A549 (cell line): ENCODE measurements at regions not wholly inside any gene's neighbourhood (a gene's known extent, or its start where the extent isn't known, plus 50 kb on each side); places are given as distances from the start of the nearest gene placed in this dataset.
"Not testable (repeated sequence)": the region's sequence is repeated elsewhere in the genome, so short reads cannot be mapped to it uniquely, and the experiment has no call there.

ENCODE experiments used
- ATAC-seq, 2 experiments: fragments of 200-7000 bp in 1 of 2; fragments of >200 bp in 1 of 2; cut with Nextera tagmentation in 1 of 2; cut with Tn5 transposase in 1 of 2; 3 replicates each; pipeline versions ENCODE4 v1.8.0 to v1.9.1; 2018 to 2020; ENCODE audit warnings: mild to moderate bottlenecking in 1 of 2, moderate library complexity in 1 of 2
- CTCF ChIA-PET: fragments of 300-600 bp; sonication (Branson Sonifier 250); formaldehyde crosslinking; extraction: SDS; loops from one replicate; lab custom pipeline; 2021; ENCODE audit warnings: antibody characterized with exemption, inconsistent platforms; lab: Yijun Ruan, JAX
- POLR2A ChIA-PET: fragments of 350-600 bp; formaldehyde crosslinking; extraction: SDS; loops from one replicate; lab custom pipeline; 2021; ENCODE audit warnings: antibody characterized with exemption, inconsistent platforms; lab: Yijun Ruan, JAX
- DNase-seq, 2 experiments: peaks; one replicate each; pipeline versions ENCODE4 v3.0.0 to v3.0.0-alpha.2; 2011 to 2016; ENCODE audit warnings: low read depth in 1 of 2, low spot score in 1 of 2
- FAIRE-seq: peaks from 2 replicates; lab custom pipeline; 2011; peaks lifted over from hg19 to GRCh38; lab: Jason Lieb, UNC
- H3K27ac ChIP-seq, 2 experiments: fragments of >200 bp; sonication (Bioruptor Twin); formaldehyde crosslinking; 3 replicates each; pipeline ENCODE4 v1.5.1; 2016 to 2017
- H3K4me1 ChIP-seq: fragments of >200 bp; sonication (Bioruptor Twin); formaldehyde crosslinking; 3 replicates; pipeline ENCODE4 v1.6.1; 2016
- H3K4me2 ChIP-seq: fragments of >200 bp; sonication (Bioruptor Twin); formaldehyde crosslinking; 3 replicates; pipeline ENCODE4 v1.6.1; 2016
- H3K4me3 ChIP-seq: fragments of >200 bp; sonication (Bioruptor Twin); formaldehyde crosslinking; 3 replicates; pipeline ENCODE4 v1.5.1; 2016
- H3K9me3 ChIP-seq: fragments of >200 bp; sonication (Bioruptor Twin); formaldehyde crosslinking; 3 replicates; pipeline ENCODE4 v1.6.1; 2016
- CBX8 ChIP-seq: fragments of 200-600 bp; sonication (generic); IDR thresholded peaks from 2 replicates; pipeline ENCODE4 v1.6.1; 2016
- CHD4 ChIP-seq: fragments of 200-600 bp; sonication (generic); IDR thresholded peaks from 2 replicates; pipeline ENCODE4 v1.6.1; 2016; ENCODE audit warnings: antibody characterized with exemption, mild to moderate bottlenecking, borderline replicate concordance
- EP300 ChIP-seq, 2 experiments: fragments of >200 bp; sonication (Bioruptor Twin); formaldehyde crosslinking; IDR thresholded peaks; 2 replicates in 1 of 2; 3 replicates in 1 of 2; pipeline ENCODE4 v1.6.1; 2016 to 2017
- HDAC2 ChIP-seq: fragments of 200-600 bp; sonication (generic); IDR thresholded peaks from 2 replicates; pipeline ENCODE4 v1.6.1; 2016
- HOXB13 ChIP-seq: fragments of 250-450 bp; sonication (Bioruptor Pico); IDR thresholded peaks from 2 replicates; pipeline ENCODE4 v1.5.0; 2020; ENCODE audit warnings: low read depth, mild to moderate bottlenecking, moderate library complexity
- MAFK ChIP-seq: fragments of 450-650 bp; IDR thresholded peaks from 2 replicates; pipeline ENCODE4 v1.6.1; 2014; ENCODE audit not compliant: partially characterized antibody
- MAZ ChIP-seq: fragments of 150-350 bp; IDR thresholded peaks from 2 replicates; pipeline ENCODE4 v1.6.1; 2014; ENCODE audit warnings: antibody characterized with exemption, low read depth, low read length, borderline replicate concordance
- MYC ChIP-seq: IDR thresholded peaks from 2 replicates; pipeline ENCODE4 v1.6.1; 2012; ENCODE audit warnings: mild to moderate bottlenecking, inconsistent platforms, low read length, improper control_type of control experiment, borderline replicate concordance
- NPAS2 ChIP-seq: fragments of 250-450 bp; sonication (Bioruptor Pico); IDR thresholded peaks from 2 replicates; pipeline ENCODE4 v1.8.0; 2022; ENCODE audit warnings: mild to moderate bottlenecking, moderate library complexity, borderline replicate concordance
- NR3C1 ChIP-seq: fragments of >200 bp; sonication (Bioruptor Twin); formaldehyde crosslinking; IDR thresholded peaks from 3 replicates; pipeline ENCODE4 v1.6.1; 2017
- PHF8 ChIP-seq: fragments of 200-600 bp; sonication (generic); IDR thresholded peaks from 2 replicates; pipeline ENCODE4 v1.6.1; 2016; ENCODE audit warnings: low read depth, mild to moderate bottlenecking, antibody characterized with exemption, moderate library complexity, borderline replicate concordance
- POLR2AphosphoS2 ChIP-seq: conservative IDR thresholded peaks from 2 replicates; pipeline ENCODE4 v1.6.1; 2012; ENCODE audit warnings: low read length, improper control_type of control experiment, inconsistent platforms
- RARB ChIP-seq: fragments of 250-450 bp; sonication (Bioruptor Pico); IDR thresholded peaks from 2 replicates; pipeline ENCODE4 v1.8.0; 2021; ENCODE audit warnings: mild to moderate bottlenecking, moderate library complexity
- RFX5 ChIP-seq: fragments of 450-650 bp; IDR thresholded peaks from 2 replicates; pipeline ENCODE4 v1.7.1; 2014; ENCODE audit warnings: antibody characterized with exemption, mild to moderate bottlenecking, moderate library complexity
- SMC3 ChIP-seq: fragments of >200 bp; sonication (Bioruptor Twin); formaldehyde crosslinking; IDR thresholded peaks from 3 replicates; pipeline ENCODE4 v1.6.1; 2018; ENCODE audit warnings: inconsistent platforms
- SREBF2 ChIP-seq: fragments of 450-650 bp; IDR thresholded peaks from 2 replicates; pipeline ENCODE4 v1.6.1; 2014; ENCODE audit warnings: mild to moderate bottlenecking, moderate library complexity
- ZC3H11A ChIP-seq: fragments of 450-650 bp; IDR thresholded peaks from 2 replicates; pipeline ENCODE4 v1.6.1; 2014; ENCODE audit warnings: antibody characterized with exemption, mild to moderate bottlenecking
- ZNF302 ChIP-seq: fragments of 250-450 bp; sonication (Bioruptor Pico); IDR thresholded peaks from 2 replicates; pipeline ENCODE4 v1.9.0; 2021; ENCODE audit warnings: inconsistent platforms, mild to moderate bottlenecking, moderate library complexity
- WGBS: methylation state at CpG from one replicate; pipeline ENCODE4 v1.1.6; 2017; ENCODE audit errors: missing lambda C conversion rate; 5-methylcytosine and 5-hydroxymethylcytosine counted together
- TF ChIP-seq, protein P1 (sequence below): fragments of >200 bp; sonication (Bioruptor Twin); formaldehyde crosslinking; IDR thresholded peaks from 3 replicates; pipeline ENCODE4 v1.5.1; 2016
- TF ChIP-seq, protein P2 (sequence below): IDR thresholded peaks from 2 replicates; pipeline ENCODE4 v1.6.1; 2012
- TF ChIP-seq, protein P3 (sequence below): IDR thresholded peaks from 2 replicates; pipeline ENCODE4 v1.6.1; 2012

DNA sequence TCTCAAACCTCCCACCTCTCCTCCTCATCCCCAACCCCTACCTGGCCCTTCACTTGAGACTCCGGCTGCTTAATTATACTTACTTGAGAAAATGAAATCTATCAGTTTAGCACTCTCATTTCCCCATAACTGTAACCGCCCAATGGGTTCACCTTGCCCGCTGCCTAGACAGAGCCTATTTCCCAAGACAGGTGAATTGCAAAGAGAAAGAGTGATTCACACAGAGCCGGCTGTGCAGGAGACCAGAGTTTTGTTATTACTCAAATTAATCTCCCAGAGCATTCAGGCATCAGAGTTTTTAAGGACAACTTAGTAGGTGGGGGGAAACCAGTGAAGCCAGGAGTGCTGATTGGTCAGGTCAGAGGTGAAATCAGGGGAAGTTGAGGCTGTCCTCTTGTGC lies 301.4 kb upstream of the CDYL start:
- no peak for TF ChIP-seq POLR2AphosphoS2
- TF ChIP-seq RARB = no peak
- no peak for TF ChIP-seq SREBF2
- TF ChIP-seq HDAC2 = no peak
- TF ChIP-seq, all 56 proteins: peak for 0
- FAIRE-seq (no peak), DNase-seq (no peak), ATAC-seq (no peak)
- no peak overlapping the region for H3K27ac ChIP-seq
- 90% methylated on average over 4 of the region's 4 CpGs for WGBS
- ChIA-PET POLR2A (no interaction called here), CTCF (no interaction called here)
- H3K9me3 ChIP-seq = peaks cover 9% of the 10 kb centered on the region; the same call in 1 of the 3 replicates
- no peaks in the 10 kb centered on the region for H3K4me1 ChIP-seq
- no peak overlapping the region for H3K4me2 ChIP-seq
- no peak overlapping the region for H3K4me3 ChIP-seq

DNA sequence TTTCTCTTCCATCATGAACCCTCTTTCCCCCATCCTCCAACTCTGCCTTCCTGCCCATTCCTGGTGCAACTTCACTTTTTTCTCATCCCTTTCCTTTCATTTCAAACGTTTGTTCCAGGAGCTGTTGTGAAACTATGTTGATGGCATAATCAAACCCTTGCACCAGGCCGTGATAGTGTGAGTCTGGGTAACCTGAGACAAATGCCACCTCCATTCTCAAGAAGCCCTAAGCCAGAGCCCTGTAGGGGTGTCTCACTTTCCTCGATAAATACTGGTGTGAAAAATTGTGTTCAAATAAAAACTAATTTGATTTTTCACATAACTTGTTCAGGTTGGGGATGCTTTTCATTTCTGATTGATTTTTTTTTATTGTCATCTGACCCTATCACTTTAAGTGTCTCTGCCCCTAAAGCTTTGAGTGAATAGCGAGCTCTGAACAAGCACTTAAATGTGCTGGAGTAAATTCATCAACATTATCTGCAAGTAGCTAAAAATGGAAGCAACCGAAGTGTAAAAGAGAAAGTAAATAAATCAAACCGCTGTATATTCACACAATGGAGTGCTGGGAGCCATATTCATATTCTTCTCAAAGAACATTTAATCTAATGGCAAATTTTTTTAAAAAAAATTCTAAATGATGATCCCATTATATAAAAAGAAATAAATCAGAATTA lies 303.1 kb upstream of the CDYL start:
- H3K4me3 ChIP-seq = no peak overlapping the region
- H3K4me2 ChIP-seq = no peak overlapping the region
- TF ChIP-seq SMC3 (no peak), POLR2AphosphoS2 (no peak), HDAC2 (no peak), MYC (no peak), CHD4 (no peak), PHF8 (no peak)
- POLR2A ChIA-PET = no interaction called here
- CTCF ChIA-PET = no interaction called here
- ATAC-seq = no peak
- FAIRE-seq = no peak
- H3K4me1 ChIP-seq = no peaks in the 10 kb centered on the region
- H3K9me3 ChIP-seq = peaks cover 9% of the 10 kb centered on the region; the same call in 1 of the 3 replicates
- 66% methylated on average over 6 of the region's 6 CpGs for WGBS
- DNase-seq = no peak
- no peak overlapping the region for H3K27ac ChIP-seq

DNA sequence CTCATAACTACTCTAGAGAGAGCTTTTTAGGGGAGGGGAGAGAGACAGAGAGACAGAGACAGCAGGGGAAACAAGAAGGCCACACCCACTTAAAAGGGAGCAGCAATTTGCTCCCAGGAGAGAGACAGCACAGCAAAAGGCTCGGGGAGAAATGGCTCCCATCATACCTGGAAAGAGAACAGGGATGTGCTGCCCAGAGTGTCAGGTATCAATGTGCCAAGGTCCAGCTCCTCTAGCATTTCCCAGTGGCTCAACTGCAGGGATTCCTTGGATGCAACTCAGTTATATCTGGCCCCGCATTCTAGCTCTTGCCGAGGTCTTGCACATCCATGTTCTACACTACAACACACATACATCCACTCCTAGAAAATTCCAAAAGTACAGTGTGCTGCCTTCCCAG lies 304.0 kb upstream of the CDYL start:
- ATAC-seq (no peak), FAIRE-seq (no peak), DNase-seq (no peak)
- ChIA-PET POLR2A (no interaction called here), CTCF (no interaction called here)
- TF ChIP-seq, protein P1, sequence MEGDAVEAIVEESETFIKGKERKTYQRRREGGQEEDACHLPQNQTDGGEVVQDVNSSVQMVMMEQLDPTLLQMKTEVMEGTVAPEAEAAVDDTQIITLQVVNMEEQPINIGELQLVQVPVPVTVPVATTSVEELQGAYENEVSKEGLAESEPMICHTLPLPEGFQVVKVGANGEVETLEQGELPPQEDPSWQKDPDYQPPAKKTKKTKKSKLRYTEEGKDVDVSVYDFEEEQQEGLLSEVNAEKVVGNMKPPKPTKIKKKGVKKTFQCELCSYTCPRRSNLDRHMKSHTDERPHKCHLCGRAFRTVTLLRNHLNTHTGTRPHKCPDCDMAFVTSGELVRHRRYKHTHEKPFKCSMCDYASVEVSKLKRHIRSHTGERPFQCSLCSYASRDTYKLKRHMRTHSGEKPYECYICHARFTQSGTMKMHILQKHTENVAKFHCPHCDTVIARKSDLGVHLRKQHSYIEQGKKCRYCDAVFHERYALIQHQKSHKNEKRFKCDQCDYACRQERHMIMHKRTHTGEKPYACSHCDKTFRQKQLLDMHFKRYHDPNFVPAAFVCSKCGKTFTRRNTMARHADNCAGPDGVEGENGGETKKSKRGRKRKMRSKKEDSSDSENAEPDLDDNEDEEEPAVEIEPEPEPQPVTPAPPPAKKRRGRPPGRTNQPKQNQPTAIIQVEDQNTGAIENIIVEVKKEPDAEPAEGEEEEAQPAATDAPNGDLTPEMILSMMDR = no peak
- TF ChIP-seq CBX8 = no peak
- TF ChIP-seq, protein P2, sequence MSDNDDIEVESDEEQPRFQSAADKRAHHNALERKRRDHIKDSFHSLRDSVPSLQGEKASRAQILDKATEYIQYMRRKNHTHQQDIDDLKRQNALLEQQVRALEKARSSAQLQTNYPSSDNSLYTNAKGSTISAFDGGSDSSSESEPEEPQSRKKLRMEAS = no peak
- TF ChIP-seq, protein P3, sequence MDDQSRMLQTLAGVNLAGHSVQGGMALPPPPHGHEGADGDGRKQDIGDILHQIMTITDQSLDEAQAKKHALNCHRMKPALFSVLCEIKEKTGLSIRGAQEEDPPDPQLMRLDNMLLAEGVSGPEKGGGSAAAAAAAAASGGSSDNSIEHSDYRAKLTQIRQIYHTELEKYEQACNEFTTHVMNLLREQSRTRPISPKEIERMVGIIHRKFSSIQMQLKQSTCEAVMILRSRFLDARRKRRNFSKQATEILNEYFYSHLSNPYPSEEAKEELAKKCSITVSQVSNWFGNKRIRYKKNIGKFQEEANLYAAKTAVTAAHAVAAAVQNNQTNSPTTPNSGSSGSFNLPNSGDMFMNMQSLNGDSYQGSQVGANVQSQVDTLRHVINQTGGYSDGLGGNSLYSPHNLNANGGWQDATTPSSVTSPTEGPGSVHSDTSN = no peak
- H3K9me3 ChIP-seq = peaks cover 9% of the 10 kb centered on the region; the same call in 1 of the 3 replicates
- no peak overlapping the region for H3K27ac ChIP-seq
- WGBS = 80% methylated on average over 3 of the region's 3 CpGs
- no peak overlapping the region for H3K4me2 ChIP-seq
- H3K4me1 ChIP-seq = no peaks in the 10 kb centered on the region
- H3K4me3 ChIP-seq = no peak overlapping the region

DNA sequence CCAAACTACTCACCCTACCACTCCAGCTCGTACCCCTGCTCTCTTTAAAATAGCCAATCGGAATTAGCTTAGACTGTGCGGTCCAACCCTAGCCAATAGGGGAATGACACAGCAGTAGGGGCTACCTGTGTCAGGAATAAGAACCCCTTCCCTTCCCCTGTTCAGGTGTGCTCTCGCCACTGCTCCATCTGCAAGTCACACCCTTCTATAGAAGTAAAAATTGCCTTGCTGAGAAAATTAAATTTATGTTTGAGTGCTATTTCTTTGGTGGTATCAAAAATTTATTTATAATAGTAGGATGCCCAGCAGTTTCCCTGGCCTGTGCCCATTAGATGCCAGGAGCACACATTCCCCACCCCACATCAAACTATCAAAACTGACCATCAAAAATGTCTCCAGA lies 304.7 kb upstream of the CDYL start:
- H3K4me2 ChIP-seq, H3K4me1 ChIP-seq, DNase-seq, H3K27ac ChIP-seq, ATAC-seq, H3K9me3 ChIP-seq, H3K4me3 ChIP-seq, FAIRE-seq, POLR2A ChIA-PET, CTCF ChIA-PET: not testable (repeated sequence)
- 85% methylated on average over 4 of the region's 4 CpGs for WGBS

DNA sequence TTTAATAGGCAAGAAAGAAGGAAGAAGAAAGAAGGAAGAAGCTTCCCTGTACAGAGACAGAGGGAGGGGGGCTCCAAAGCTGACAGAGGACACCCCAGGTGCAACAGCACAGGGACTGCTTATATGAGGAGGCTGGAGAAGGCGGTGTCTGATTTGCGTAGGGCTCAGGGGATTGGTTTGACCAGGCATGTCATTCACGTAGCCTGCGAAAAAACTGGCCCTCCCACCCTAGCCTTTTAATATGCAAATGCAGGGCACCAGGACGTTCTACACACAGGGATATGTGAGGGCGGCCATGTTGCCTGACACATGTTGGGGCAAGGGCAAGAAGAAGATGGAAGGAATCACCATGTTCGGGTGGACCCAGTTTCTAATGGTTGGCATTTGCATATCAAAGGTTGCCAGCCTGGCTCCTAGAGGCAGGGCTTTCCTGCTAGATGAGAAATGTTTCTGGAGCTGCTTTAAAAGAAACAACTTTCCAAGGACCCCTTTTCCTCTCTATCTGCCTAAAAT lies 305.4 kb upstream of the CDYL start:
- Histone ChIP-seq H3K4me2 (no peak overlapping the region), H3K4me1 (peaks cover 6% of the 10 kb centered on the region; the same call in 1 of the 3 replicates), H3K27ac (no peak overlapping the region), H3K9me3 (peaks cover 9% of the 10 kb centered on the region; the same call in 1 of the 3 replicates)
- no peak for DNase-seq
- 85% methylated on average over 7 of the region's 7 CpGs for WGBS
- TF ChIP-seq RFX5 (no peak), MAZ (no peak), HOXB13 (CRISPR knock-in tag) (no peak), ZNF302 (CRISPR knock-in tag) (no peak), ZC3H11A (no peak), NPAS2 (no peak), MAFK (no peak), EP300 (IDR thresholded peaks at IDR 0.05) (no peak), NR3C1 (no peak)
- TF ChIP-seq, protein P1 = no peak
- TF ChIP-seq, all 56 proteins: peak for 0
- no peak for FAIRE-seq
- ChIA-PET CTCF (interaction anchor here (0.6 kb wide), 1 partner anchor 84 kb away, joined by 3 read pairs; no protein-coding TSS in a partner anchor), POLR2A (no interaction called here)
- no peak overlapping the region for H3K4me3 ChIP-seq
- ATAC-seq = no peak
